Thyroid gland (tissue), 4 donors: ENCODE measurements at regions not wholly inside any gene's neighbourhood (a gene's known extent, or its start where the extent isn't known, plus 50 kb on each side); places are given as distances from the start of the nearest gene placed in this dataset.

Experiments
- POLR2A ChIP-seq, 2 donors: fragments of 450-650 bp; IDR thresholded peaks; one replicate each; pipeline ENCODE4 v1.6.1; 2017; ENCODE audit warnings: antibody characterized with exemption in 2 of 2, mild to moderate bottlenecking in 2 of 2, moderate library complexity in 1 of 2
- TF ChIP-seq, protein P1 (sequence below), 6 experiments: fragments of 200-600 bp in 3 of 6; fragments of 450-650 bp in 3 of 6; sonication (generic) in 3 of 6; IDR thresholded peaks; one replicate each; pipeline ENCODE4 v1.5.1; 2016 to 2019; ENCODE audit warnings: antibody characterized with exemption in 6 of 6, mild to moderate bottlenecking in 2 of 6, inconsistent platforms in 1 of 6, moderate library complexity in 1 of 6

DNA sequence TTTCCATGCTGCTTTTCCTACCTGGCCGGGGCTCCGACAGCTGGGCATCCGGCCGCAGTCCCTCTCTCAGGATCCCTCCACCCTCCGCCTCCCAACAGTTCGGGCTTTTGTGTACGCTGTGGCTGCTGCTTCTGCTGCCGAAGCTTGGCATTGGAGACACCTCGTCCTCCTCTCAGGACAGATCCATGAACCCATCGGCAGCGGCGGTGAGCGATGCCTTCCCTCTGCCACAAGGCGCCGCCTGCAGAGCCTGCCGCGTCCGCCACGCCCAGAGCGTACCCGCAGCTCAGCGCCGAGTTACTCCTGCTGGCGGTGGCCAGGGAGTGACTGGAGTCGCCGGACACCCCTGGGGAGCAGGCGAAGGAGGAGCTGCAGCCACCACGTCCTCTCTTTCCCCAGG, 2032.8 kb downstream of the TP53TG3F start:
- TF ChIP-seq, protein P1, sequence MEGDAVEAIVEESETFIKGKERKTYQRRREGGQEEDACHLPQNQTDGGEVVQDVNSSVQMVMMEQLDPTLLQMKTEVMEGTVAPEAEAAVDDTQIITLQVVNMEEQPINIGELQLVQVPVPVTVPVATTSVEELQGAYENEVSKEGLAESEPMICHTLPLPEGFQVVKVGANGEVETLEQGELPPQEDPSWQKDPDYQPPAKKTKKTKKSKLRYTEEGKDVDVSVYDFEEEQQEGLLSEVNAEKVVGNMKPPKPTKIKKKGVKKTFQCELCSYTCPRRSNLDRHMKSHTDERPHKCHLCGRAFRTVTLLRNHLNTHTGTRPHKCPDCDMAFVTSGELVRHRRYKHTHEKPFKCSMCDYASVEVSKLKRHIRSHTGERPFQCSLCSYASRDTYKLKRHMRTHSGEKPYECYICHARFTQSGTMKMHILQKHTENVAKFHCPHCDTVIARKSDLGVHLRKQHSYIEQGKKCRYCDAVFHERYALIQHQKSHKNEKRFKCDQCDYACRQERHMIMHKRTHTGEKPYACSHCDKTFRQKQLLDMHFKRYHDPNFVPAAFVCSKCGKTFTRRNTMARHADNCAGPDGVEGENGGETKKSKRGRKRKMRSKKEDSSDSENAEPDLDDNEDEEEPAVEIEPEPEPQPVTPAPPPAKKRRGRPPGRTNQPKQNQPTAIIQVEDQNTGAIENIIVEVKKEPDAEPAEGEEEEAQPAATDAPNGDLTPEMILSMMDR (IDR thresholded peaks at IDR 0.05), result no peak
- TF ChIP-seq POLR2A (IDR thresholded peaks at IDR 0.05), result no peak
